OCI-LY1 (cell line): ENCODE measurements at regions not wholly inside any gene's neighbourhood (a gene's known extent, or its start where the extent isn't known, plus 50 kb on each side); places are given as distances from the start of the nearest gene placed in this dataset.

Source experiments
- H2AFZ ChIP-seq: fragments of 200-600 bp; sonication (generic), shearing (Covaris generic); 2 replicates; pipeline ENCODE4 v1.6.0; 2014; ENCODE audit warnings: antibody characterized with exemption, mild to moderate bottlenecking, low read length
- H3F3A ChIP-seq: fragments of 200-600 bp; sonication (generic), shearing (Covaris generic); 2 replicates; pipeline ENCODE4 v1.6.0; 2014; ENCODE audit warnings: mild to moderate bottlenecking, antibody characterized with exemption, low read length, moderate library complexity; ENCODE audit not compliant: insufficient read depth
- H3K27ac ChIP-seq: fragments of 200-600 bp; sonication (generic); 2 replicates; pipeline ENCODE4 v1.5.1; 2014; ENCODE audit warnings: low read length, mixed run types, mild to moderate bottlenecking, low read depth; ENCODE audit not compliant: poor library complexity, severe bottlenecking
- H3K27me3 ChIP-seq: fragments of 200-600 bp; sonication (generic); 2 replicates; pipeline ENCODE4 v1.6.0; 2014; ENCODE audit warnings: antibody characterized with exemption, mild to moderate bottlenecking, low read length, moderate library complexity; ENCODE audit not compliant: insufficient read depth
- H3K36me3 ChIP-seq: fragments of 200-600 bp; sonication (generic); 2 replicates; pipeline ENCODE4 v1.6.1; 2014; ENCODE audit warnings: mild to moderate bottlenecking, antibody characterized with exemption, low read length, moderate library complexity, mixed read lengths; ENCODE audit not compliant: insufficient read depth
- H3K4me1 ChIP-seq: fragments of 200-600 bp; sonication (generic); 2 replicates; pipeline ENCODE4 v1.5.1; 2014; ENCODE audit warnings: mild to moderate bottlenecking, low read length, moderate library complexity; ENCODE audit not compliant: insufficient read depth, severe bottlenecking
- H3K4me2 ChIP-seq: fragments of 200-600 bp; sonication (generic), shearing (Covaris generic); 2 replicates; pipeline ENCODE4 v1.6.1; 2014; ENCODE audit warnings: low read length
- H3K4me3 ChIP-seq: fragments of 200-600 bp; sonication (generic); 2 replicates; pipeline ENCODE4 v1.5.1; 2014; ENCODE audit warnings: low read length, low read depth, mild to moderate bottlenecking, mixed read lengths; ENCODE audit not compliant: poor library complexity, severe bottlenecking
- H3K79me2 ChIP-seq: fragments of 200-600 bp; shearing (Covaris generic); 2 replicates; pipeline ENCODE4 v1.6.1; 2016; ENCODE audit warnings: mixed run types, low read length, mixed read lengths; ENCODE audit not compliant: insufficient read depth
- H3K9ac ChIP-seq: fragments of 200-600 bp; sonication (generic), shearing (Covaris generic); 2 replicates; pipeline ENCODE4 v1.6.1; 2014; ENCODE audit warnings: mild to moderate bottlenecking, low read length, mixed read lengths
- H3K9me2 ChIP-seq: fragments of 200-600 bp; sonication (generic), shearing (Covaris generic); 2 replicates; pipeline ENCODE4 v1.6.1; 2014; ENCODE audit warnings: low read depth, mild to moderate bottlenecking, low read length, mixed read lengths
- H3K9me3 ChIP-seq: fragments of 200-600 bp; shearing (Covaris generic); 2 replicates; pipeline ENCODE4 v1.6.1; 2014; ENCODE audit warnings: low read length, mixed read lengths
- H4K20me1 ChIP-seq: fragments of 200-600 bp; sonication (generic), shearing (Covaris generic); 2 replicates; pipeline ENCODE4 v1.6.0; 2016; ENCODE audit warnings: mild to moderate bottlenecking, low read length; ENCODE audit not compliant: insufficient read depth
- EZH2 ChIP-seq: fragments of 200-600 bp; sonication (generic), shearing (Covaris generic); IDR thresholded peaks from 2 replicates; pipeline ENCODE4 v1.8.0; 2017; ENCODE audit warnings: borderline replicate concordance, mixed run types, mild to moderate bottlenecking, antibody characterized with exemption, low read length, moderate library complexity, mixed read lengths
- TF ChIP-seq, protein P1 (sequence below): fragments of 200-600 bp; sonication (generic), shearing (Covaris generic); IDR thresholded peaks from 2 replicates; pipeline ENCODE4 v1.5.1; 2017; ENCODE audit warnings: mild to moderate bottlenecking, antibody characterized with exemption, low read length, moderate library complexity, mixed read lengths

DNA sequence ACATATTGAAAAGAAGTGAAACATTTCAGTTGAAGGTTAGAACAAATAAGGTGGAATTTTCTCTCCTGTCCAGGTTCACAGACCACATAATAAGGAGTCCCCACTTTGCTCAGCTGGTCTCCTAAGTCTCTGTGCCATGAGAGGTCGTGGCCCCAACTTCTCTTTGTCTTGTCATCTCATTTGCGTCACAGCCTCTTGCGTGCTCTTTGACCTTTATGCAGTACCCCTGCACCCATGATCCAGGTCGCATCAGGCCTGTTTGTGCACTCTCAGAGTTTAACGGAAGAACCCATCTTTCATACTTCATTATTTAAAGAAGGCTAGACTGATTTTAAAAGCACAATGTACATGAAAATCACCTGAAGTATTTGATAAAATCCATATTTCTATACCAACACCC, 110.4 kb upstream of the BMP2 start:
- Histone ChIP-seq H3K4me1 (no peaks in the 10 kb centered on the region), H3K4me3 (no peak overlapping the region), H3K36me3 (no peaks in the 10 kb centered on the region), H3F3A (no peaks in the 10 kb centered on the region), H3K27me3 (no peaks in the 10 kb centered on the region), H3K4me2 (no peak overlapping the region), H3K79me2 (no peaks in the 10 kb centered on the region), H2AFZ (no peak overlapping the region), H3K9ac (no peak overlapping the region), H3K9me3 (no peaks in the 10 kb centered on the region), H3K27ac (no peak overlapping the region), H3K9me2 (no peaks in the 10 kb centered on the region), H4K20me1 (no peaks in the 10 kb centered on the region)
- TF ChIP-seq, protein P1, sequence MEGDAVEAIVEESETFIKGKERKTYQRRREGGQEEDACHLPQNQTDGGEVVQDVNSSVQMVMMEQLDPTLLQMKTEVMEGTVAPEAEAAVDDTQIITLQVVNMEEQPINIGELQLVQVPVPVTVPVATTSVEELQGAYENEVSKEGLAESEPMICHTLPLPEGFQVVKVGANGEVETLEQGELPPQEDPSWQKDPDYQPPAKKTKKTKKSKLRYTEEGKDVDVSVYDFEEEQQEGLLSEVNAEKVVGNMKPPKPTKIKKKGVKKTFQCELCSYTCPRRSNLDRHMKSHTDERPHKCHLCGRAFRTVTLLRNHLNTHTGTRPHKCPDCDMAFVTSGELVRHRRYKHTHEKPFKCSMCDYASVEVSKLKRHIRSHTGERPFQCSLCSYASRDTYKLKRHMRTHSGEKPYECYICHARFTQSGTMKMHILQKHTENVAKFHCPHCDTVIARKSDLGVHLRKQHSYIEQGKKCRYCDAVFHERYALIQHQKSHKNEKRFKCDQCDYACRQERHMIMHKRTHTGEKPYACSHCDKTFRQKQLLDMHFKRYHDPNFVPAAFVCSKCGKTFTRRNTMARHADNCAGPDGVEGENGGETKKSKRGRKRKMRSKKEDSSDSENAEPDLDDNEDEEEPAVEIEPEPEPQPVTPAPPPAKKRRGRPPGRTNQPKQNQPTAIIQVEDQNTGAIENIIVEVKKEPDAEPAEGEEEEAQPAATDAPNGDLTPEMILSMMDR, result no peak
- TF ChIP-seq EZH2, result no peak

DNA sequence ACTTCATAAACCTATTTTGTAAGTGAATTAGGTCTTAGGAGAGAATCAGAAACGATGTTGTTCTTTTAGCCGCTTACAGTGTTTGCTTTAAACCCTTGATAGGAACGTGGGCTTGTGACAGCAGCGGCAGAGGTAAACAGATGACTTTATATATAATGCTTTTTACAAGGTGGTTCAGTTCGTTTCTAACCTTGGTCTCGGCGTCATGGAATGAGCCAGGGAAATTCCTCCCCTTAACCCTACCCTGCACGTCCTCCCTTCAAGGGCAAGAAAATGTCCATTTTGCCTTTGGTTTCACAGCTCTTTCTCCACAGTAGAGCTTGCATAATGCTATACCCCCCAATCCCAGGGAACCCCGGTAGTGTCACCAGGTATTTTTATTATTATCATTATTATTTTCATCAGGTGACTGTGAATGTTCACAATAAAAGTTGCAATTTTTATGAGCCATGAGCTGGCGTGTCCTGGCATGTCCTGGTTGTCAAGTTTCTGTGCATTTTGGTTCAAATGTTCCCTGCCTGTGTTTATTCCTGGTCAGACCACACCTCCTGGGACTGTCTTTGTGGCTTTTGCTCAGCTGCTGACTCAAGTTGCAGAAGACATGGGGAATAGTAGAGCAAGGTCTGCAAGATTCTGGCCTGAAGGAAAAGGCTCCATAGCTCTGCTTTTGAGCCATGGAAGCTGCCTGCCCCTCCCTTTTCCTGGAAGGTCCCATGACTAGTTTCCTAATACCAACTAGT, 112.8 kb upstream of the BMP2 start:
- Histone ChIP-seq H3F3A (no peaks in the 10 kb centered on the region), H3K27me3 (no peaks in the 10 kb centered on the region), H3K9ac (no peak overlapping the region), H3K27ac (no peak overlapping the region), H3K4me3 (no peak overlapping the region), H3K9me2 (no peaks in the 10 kb centered on the region), H3K36me3 (no peaks in the 10 kb centered on the region), H3K4me2 (no peak overlapping the region), H3K9me3 (no peaks in the 10 kb centered on the region), H4K20me1 (no peaks in the 10 kb centered on the region), H2AFZ (no peak overlapping the region), H3K79me2 (no peaks in the 10 kb centered on the region), H3K4me1 (no peaks in the 10 kb centered on the region)
- TF ChIP-seq, protein P1, result no peak
- TF ChIP-seq EZH2, result no peak

DNA sequence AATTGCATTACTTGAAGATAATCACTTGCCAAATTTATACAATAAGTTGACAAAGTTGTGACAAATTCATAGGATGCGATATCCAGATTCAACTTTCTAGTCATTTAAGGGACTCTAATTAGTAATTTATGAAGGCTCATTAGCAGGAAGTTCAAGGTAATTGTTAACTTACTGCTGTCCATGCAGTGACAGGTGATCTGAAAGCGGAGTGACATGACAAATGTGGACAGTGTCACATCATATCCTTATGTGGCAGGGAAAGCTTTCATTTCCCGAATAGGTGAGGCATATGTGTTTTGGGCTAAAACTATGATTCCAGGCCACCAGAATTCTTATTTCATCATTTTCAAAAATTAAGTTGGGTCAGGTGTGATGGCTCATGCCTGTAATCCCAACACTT, 115.9 kb upstream of the BMP2 start:
- Histone ChIP-seq H3K9me3 (no peaks in the 10 kb centered on the region), H3K79me2 (no peaks in the 10 kb centered on the region), H3K4me3 (no peak overlapping the region), H4K20me1 (no peaks in the 10 kb centered on the region), H3F3A (no peaks in the 10 kb centered on the region), H3K9ac (no peak overlapping the region), H2AFZ (no peak overlapping the region), H3K9me2 (no peaks in the 10 kb centered on the region), H3K27me3 (no peaks in the 10 kb centered on the region), H3K36me3 (no peaks in the 10 kb centered on the region), H3K4me1 (no peaks in the 10 kb centered on the region), H3K4me2 (no peak overlapping the region), H3K27ac (no peak overlapping the region)
- TF ChIP-seq EZH2, result no peak
- TF ChIP-seq, protein P1, result no peak
